Temporal lobe (tissue), 1 donor: ENCODE measurements at regions not wholly inside any gene's neighbourhood (a gene's known extent, or its start where the extent isn't known, plus 50 kb on each side); places are given as distances from the start of the nearest gene placed in this dataset. TPM values are rescaled to one million over a fixed set of nuclear protein-coding genes. Genes with fewer than 3 reads are reported as not detected.

Experiments used
- small RNA-seq: library from RNA; depleted of rRNA; stranded (forward); fragments of <200 nt; gene quantifications from one replicate; pipeline ENCODE3, GENCODE V24; 2014; ENCODE audit warnings: low replicate concordance

Small RNA genes in the stretch of these regions (small RNA-seq; reads per million reads assigned to genes)
- gene RF00108 (3.3 reads per million, percentile 90 among the genes with 10 or more reads in this experiment), gene RNY3P9 (not detected), gene RPL17P51 (not detected)
